ENCODE measurements at regions not wholly inside any gene's neighbourhood (a gene's known extent, or its start where the extent isn't known, plus 50 kb on each side); places are given as distances from the start of the nearest gene placed in this dataset.
A peak's percentile ranks its signal among the peaks of the same experiment; 100 is the strongest.

DNA sequence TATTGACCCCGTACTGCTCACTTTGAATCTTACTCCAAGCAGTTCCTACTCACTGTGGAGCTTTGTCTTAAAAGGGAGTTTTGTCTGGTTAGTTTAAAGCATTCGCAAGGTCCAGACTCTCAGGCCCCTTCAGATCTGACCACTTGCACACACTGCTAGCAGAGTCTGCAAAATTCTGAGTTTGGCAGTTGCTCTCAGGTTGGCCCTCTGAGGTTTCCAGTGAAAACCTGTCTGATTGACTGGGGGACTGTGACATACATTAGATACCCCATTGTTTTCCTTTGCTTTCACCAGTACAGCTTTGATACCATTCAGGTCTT lies 149.2 kb downstream of the XPNPEP1 start:
- TF ChIP-seq, protein P1, sequence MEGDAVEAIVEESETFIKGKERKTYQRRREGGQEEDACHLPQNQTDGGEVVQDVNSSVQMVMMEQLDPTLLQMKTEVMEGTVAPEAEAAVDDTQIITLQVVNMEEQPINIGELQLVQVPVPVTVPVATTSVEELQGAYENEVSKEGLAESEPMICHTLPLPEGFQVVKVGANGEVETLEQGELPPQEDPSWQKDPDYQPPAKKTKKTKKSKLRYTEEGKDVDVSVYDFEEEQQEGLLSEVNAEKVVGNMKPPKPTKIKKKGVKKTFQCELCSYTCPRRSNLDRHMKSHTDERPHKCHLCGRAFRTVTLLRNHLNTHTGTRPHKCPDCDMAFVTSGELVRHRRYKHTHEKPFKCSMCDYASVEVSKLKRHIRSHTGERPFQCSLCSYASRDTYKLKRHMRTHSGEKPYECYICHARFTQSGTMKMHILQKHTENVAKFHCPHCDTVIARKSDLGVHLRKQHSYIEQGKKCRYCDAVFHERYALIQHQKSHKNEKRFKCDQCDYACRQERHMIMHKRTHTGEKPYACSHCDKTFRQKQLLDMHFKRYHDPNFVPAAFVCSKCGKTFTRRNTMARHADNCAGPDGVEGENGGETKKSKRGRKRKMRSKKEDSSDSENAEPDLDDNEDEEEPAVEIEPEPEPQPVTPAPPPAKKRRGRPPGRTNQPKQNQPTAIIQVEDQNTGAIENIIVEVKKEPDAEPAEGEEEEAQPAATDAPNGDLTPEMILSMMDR (IDR thresholded peaks at IDR 0.05) = peak; percentile 60
- TF ChIP-seq POLR2AphosphoS5 (IDR thresholded peaks at IDR 0.05; ENCODE audit: low read depth, low read length) (no peak), SIN3A (IDR thresholded peaks at IDR 0.05; ENCODE audit: borderline replicate concordance, insufficient read depth, low read depth, low read length) (no peak)

Data from Panc1 (cell line).